Loucy (cell line): ENCODE measurements at regions not wholly inside any gene's neighbourhood (a gene's known extent, or its start where the extent isn't known, plus 50 kb on each side); places are given as distances from the start of the nearest gene placed in this dataset.

Experiments
- CTCF ChIP-seq: fragments of 200-600 bp; sonication (generic); conservative IDR thresholded peaks from 2 replicates; pipeline ENCODE4 v1.5.1; 2014; ENCODE audit warnings: mild to moderate bottlenecking, antibody characterized with exemption, low read length
- EZH2phosphoT487 ChIP-seq: fragments of 200-600 bp; IDR thresholded peaks from 2 replicates; pipeline ENCODE4 v1.6.1; 2018; ENCODE audit warnings: antibody characterized with exemption, mild to moderate bottlenecking, moderate library complexity, borderline replicate concordance

DNA sequence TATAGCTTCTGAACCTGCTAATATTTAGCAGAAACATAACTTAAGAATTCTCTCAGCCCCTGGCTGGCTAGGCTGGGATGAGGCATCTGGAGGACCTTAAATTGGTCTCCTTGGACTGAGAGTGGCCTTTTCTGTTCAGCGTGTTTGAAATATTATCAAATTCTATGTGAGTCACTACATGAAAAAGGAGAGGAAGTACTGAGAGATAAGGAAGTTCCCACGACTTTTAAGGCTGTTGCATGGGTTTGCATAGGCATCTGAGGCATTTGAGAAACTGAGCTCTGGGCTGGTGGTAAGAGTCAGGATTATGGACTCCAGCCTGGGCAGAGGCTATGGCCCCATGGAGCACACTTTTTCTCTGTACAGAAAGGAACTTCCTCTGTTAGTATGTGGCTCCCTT, 816.2 kb upstream of the GRAMD2B start:
- TF ChIP-seq CTCF (no peak), EZH2phosphoT487 (no peak)
